Right lobe of liver (tissue), 6 donors: ENCODE measurements at regions not wholly inside any gene's neighbourhood (a gene's known extent, or its start where the extent isn't known, plus 50 kb on each side); places are given as distances from the start of the nearest gene placed in this dataset.
A peak's percentile ranks its signal among the peaks of the same experiment; 100 is the strongest.

Experiments
- ATAC-seq, 4 donors: fragments of 200-7000 bp; cut with Tn5 transposase; one replicate each; pipeline ENCODE4 v1.9.1; 2020; ENCODE audit warnings: mild to moderate bottlenecking in 4 of 4, moderate library complexity in 4 of 4
- DNase-seq, 3 donors: peaks; one replicate each; pipeline ENCODE4 v3.0.0-alpha.2; 2020
- H3K27ac ChIP-seq, 3 donors: fragments of 200-600 bp; one replicate each; pipeline ENCODE4 v1.8.0; 2022
- H3K27me3 ChIP-seq, 2 donors: fragments of 200-600 bp; one replicate each; pipeline ENCODE4 v1.8.0; 2022
- H3K36me3 ChIP-seq, 4 donors: fragments of 200-600 bp; sonication (generic) in 1 of 4; one replicate each; pipeline versions ENCODE4 v1.5.1 to v1.8.0; 2017 to 2022; ENCODE audit warnings: control low read depth in 1 of 4
- H3K4me1 ChIP-seq, 4 donors: fragments of 200-600 bp; sonication (generic) in 1 of 4; one replicate each; pipeline versions ENCODE4 v1.5.1 to v1.8.0; 2017 to 2022; ENCODE audit warnings: control low read depth in 1 of 4
- H3K4me3 ChIP-seq, 3 donors: fragments of 200-600 bp; one replicate each; pipeline ENCODE4 v1.8.0; 2022
- H3K9me3 ChIP-seq, 4 donors: fragments of 200-600 bp; sonication (generic) in 1 of 4; one replicate each; pipeline versions ENCODE4 v1.5.1 to v1.8.0; 2017 to 2022; ENCODE audit warnings: control low read depth in 1 of 4
- POLR2A ChIP-seq: fragments of 450-650 bp; IDR thresholded peaks from one replicate; pipeline ENCODE4 v1.6.1; 2017; ENCODE audit warnings: antibody characterized with exemption, mild to moderate bottlenecking
- WGBS: methylation state at CpG from one replicate; pipeline ENCODE4 v1.1.6; 2018; ENCODE audit warnings: low coverage, low lambda C conversion rate; ENCODE audit not compliant: insufficient coverage; ENCODE audit errors: missing lambda C conversion rate; 5-methylcytosine and 5-hydroxymethylcytosine counted together
- intact Hi-C, 2 donors: fragments of 100-400 bp; cut with DNase I; formaldehyde crosslinking; loops; one replicate each; pipeline versions ENCODE4 v1.11.2 to v1.14.1; 2022
- TF ChIP-seq, protein P1 (sequence below), 4 donors: fragments of 200-600 bp in 3 of 4; fragments of 450-650 bp in 1 of 4; IDR thresholded peaks; one replicate each; pipeline versions ENCODE4 v1.5.1 to v1.8.0; 2016 to 2022; ENCODE audit warnings: antibody characterized with exemption in 4 of 4, mild to moderate bottlenecking in 2 of 4
- donor health status: DM: no; HTN: yes; CAD: no.
- donor health status: DM: no; HTN: no; CAD: no.
- donor health status: DM: no; HTN: no; CAD: no.
- donor health status: DM: no; HTN: yes; CAD: no.
- donor health status: DM: no; HTN: yes; CAD: no.

DNA sequence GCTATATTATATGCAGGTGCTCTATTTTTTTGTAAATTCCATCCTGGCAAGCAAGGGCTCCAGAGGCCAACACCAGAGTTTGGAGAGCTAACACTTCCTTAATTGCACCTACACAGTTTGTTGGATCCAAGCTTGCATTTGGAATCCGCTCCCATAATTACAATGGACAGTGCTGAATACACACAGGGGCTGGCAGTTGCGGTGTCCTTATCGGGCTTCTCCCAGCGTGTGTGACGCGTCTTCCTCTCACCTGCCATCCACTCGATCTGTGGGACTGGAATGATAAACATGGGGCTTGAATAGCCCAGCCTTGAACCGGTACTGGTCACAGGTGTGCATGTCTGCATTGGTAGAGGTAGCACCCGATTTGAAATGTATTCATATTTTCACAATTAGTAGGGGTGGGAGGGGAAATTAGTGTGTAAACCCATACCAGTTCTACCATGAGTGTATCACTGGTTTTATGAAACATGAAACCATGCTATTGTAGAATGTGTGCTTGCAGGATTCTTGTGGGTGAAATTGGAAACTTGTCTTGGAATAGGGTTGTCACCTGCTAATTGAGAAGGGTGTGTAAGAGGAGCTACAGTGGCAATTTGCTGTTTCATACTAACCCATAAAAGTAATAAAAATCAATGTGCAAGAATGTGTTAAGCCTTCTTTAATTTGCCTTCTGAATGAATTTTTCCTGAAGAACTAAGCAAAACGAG is 316.5 kb downstream of the WDR11 start:
- no peaks in the 10 kb centered on the region for H3K27me3 ChIP-seq
- DNase-seq (no peak), ATAC-seq (no peak)
- intact Hi-C loops, result no loop called here
- H3K4me1 ChIP-seq, result no peaks in the 10 kb centered on the region
- TF ChIP-seq, protein P1, sequence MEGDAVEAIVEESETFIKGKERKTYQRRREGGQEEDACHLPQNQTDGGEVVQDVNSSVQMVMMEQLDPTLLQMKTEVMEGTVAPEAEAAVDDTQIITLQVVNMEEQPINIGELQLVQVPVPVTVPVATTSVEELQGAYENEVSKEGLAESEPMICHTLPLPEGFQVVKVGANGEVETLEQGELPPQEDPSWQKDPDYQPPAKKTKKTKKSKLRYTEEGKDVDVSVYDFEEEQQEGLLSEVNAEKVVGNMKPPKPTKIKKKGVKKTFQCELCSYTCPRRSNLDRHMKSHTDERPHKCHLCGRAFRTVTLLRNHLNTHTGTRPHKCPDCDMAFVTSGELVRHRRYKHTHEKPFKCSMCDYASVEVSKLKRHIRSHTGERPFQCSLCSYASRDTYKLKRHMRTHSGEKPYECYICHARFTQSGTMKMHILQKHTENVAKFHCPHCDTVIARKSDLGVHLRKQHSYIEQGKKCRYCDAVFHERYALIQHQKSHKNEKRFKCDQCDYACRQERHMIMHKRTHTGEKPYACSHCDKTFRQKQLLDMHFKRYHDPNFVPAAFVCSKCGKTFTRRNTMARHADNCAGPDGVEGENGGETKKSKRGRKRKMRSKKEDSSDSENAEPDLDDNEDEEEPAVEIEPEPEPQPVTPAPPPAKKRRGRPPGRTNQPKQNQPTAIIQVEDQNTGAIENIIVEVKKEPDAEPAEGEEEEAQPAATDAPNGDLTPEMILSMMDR (IDR thresholded peaks at IDR 0.05), result no peak
- TF ChIP-seq POLR2A, result no peak
- no peaks in the 10 kb centered on the region for H3K36me3 ChIP-seq
- 61% methylated on average over 10 of the region's 10 CpGs for WGBS
- H3K9me3 ChIP-seq, result no peaks in the 10 kb centered on the region
- H3K27ac ChIP-seq, result no peak overlapping the region
- no peak overlapping the region for H3K4me3 ChIP-seq

DNA sequence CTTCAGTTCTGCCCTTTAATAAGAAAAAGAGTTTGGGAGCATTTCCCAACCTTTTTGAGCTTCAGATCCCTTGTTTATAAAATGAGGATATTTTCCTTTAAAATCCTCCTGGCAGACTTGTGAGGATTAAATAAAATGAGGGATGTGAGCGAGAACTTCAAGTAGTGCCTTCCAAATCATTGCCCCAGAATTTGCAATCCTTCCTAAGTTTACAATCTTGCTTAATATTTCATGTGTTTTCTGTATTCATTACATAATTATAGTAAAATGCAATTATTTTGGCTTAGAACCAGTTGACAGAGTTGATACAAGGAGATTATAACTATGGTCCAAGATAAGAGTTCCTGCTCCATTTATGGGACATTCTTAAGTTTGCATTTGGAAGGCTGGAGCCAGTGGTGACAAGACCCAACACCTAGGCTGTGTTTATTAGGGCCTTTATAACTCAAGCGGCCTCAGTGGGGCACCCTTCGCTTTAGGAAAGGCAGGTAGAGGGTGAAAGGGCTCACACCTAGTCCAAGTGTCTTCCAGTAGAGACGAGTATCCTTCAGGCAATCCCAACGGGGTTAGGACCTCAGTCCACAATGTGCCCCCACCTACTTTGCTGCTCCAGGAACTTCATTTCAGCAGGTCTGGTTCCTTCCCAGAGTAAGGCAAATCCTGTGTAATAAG is 317.5 kb downstream of the WDR11 start:
- H3K27me3 ChIP-seq, result no peaks in the 10 kb centered on the region
- no peak overlapping the region for H3K4me3 ChIP-seq
- no peaks in the 10 kb centered on the region for H3K4me1 ChIP-seq
- intact Hi-C loops, result no loop called here
- 49% methylated on average over 3 of the region's 5 CpGs for WGBS
- TF ChIP-seq POLR2A, result no peak
- TF ChIP-seq, protein P1 (IDR thresholded peaks at IDR 0.05), result peak in 3 of 4 donors; percentile 25 to 46 (median 32)
- H3K27ac ChIP-seq, result no peak overlapping the region
- H3K36me3 ChIP-seq, result no peaks in the 10 kb centered on the region
- no peaks in the 10 kb centered on the region for H3K9me3 ChIP-seq
- DNase-seq (peak in 2 of 3 donors; percentile 25 to 53), ATAC-seq (peak; percentile 74 to 81 (median 78))

DNA sequence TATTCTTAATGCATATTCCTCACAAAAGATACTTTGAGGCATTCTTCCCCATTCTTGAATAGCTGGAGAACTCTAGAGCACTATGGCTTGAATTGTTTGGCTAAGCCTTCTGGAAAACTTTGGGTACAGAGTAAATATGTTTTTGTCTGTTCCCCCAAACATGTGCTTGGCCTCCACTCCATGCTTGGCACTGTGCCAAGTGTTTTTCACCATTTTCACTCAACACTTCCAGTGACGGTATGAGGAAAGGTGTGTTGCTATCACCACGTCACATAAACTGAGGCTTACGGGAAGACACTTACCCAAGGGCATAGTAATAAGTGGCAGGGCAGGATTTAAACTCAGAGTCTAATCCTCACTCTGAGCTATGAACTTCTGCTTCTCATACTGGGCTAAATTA is 318.2 kb downstream of the WDR11 start:
- DNase-seq (no peak), ATAC-seq (no peak)
- Histone ChIP-seq H3K27me3 (no peaks in the 10 kb centered on the region), H3K27ac (no peak overlapping the region), H3K9me3 (no peaks in the 10 kb centered on the region), H3K4me3 (no peak overlapping the region), H3K36me3 (no peaks in the 10 kb centered on the region), H3K4me1 (no peaks in the 10 kb centered on the region)
- WGBS, result 79% methylated on average over 3 of the region's 3 CpGs
- intact Hi-C loops, result no loop called here
- no peak for TF ChIP-seq POLR2A
- TF ChIP-seq, protein P1 (IDR thresholded peaks at IDR 0.05), result no peak

DNA sequence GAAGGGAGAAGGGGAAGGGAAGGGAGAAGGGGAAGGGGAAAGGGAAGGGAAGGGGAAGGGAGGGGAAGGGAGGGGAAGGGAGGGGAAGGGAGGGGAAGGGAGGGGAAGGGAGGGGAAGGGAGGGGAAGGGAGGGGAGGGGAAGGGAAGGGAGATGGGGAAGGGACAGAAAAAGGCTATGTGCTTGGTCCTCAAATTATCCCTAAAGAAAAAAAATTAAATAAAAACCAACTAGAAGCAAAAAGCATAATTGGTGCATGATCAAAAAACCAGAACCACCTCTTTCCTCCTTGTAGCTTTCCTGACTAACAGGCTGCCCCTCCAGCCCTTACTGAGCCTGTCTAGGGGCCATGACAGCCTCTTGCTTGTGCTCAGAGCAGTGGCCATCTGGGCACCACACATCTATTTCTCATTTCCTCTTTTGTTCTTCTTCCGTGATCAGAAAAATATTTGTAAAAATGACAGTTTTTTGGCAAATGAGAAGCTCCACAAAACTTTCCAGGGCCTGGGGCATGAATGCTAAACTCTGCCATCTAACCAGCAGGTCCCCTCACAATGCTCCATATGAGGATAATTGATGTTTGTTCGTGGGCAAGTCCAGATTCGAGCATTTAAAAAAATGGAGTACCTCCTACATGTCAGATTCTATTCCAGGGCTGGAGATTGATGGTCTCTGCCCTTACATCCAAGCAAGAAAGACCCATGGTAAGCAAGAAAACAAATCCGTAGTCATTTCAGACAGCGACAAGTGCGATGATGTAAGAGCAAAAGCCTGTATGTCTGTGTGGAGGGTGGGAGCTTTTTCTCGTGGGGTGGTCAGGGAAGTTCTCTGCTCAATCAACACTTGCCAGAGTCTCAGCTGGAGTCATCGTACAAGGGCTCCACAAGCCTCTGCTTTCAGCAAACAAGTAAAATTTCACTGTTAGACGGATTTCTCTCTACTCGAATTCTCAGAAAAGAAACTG is 320.9 kb downstream of the WDR11 start:
- no peak for ATAC-seq
- WGBS, result 61% methylated on average over 10 of the region's 10 CpGs
- H3K4me1 ChIP-seq, result no peaks in the 10 kb centered on the region
- H3K27ac ChIP-seq, result no peak overlapping the region
- H3K36me3 ChIP-seq, result no peaks in the 10 kb centered on the region
- no peak for DNase-seq
- TF ChIP-seq, protein P1 (IDR thresholded peaks at IDR 0.05), result no peak
- no peak for TF ChIP-seq POLR2A
- H3K27me3 ChIP-seq, result no peaks in the 10 kb centered on the region
- intact Hi-C loops, result no loop called here
- H3K4me3 ChIP-seq, result no peak overlapping the region
- no peaks in the 10 kb centered on the region for H3K9me3 ChIP-seq
